Smooth muscle cell (in vitro differentiated cells): ENCODE measurements at regions not wholly inside any gene's neighbourhood (a gene's known extent, or its start where the extent isn't known, plus 50 kb on each side); places are given as distances from the start of the nearest gene placed in this dataset.
A peak's percentile ranks its signal among the peaks of the same experiment; 100 is the strongest.

ENCODE experiments used
- DNase-seq: peaks from one replicate; lab custom pipeline; 2025; ENCODE audit not compliant: unreplicated experiment; lab: John Stamatoyannopoulos, UW
- H2AFZ ChIP-seq: fragments of 200-600 bp; sonication (generic); 2 replicates; pipeline ENCODE4 v1.6.0; 2016; ENCODE audit warnings: antibody characterized with exemption, low read depth, mild to moderate bottlenecking
- H3F3A ChIP-seq: fragments of 200-600 bp; sonication (generic); 2 replicates; pipeline ENCODE4 v1.6.0; 2017; ENCODE audit warnings: antibody characterized with exemption, low read depth
- H3K27ac ChIP-seq: fragments of 200-600 bp; sonication (generic); 2 replicates; pipeline ENCODE4 v1.5.1; 2016; ENCODE audit warnings: low read depth, mild to moderate bottlenecking
- H3K27me3 ChIP-seq: fragments of 200-600 bp; sonication (generic); 2 replicates; pipeline ENCODE4 v1.6.1; 2016; ENCODE audit warnings: low read depth, mild to moderate bottlenecking
- H3K36me3 ChIP-seq: fragments of 200-600 bp; sonication (generic); 2 replicates; pipeline ENCODE4 v1.5.1; 2016; ENCODE audit warnings: low read depth
- H3K4me1 ChIP-seq: fragments of 200-600 bp; sonication (generic); 2 replicates; pipeline ENCODE4 v1.5.1; 2016; ENCODE audit warnings: low read depth
- H3K4me2 ChIP-seq: fragments of 200-600 bp; sonication (generic); 2 replicates; pipeline ENCODE4 v1.6.0; 2016; ENCODE audit warnings: mild to moderate bottlenecking
- H3K4me3 ChIP-seq: fragments of 200-600 bp; sonication (generic); 2 replicates; pipeline ENCODE4 v1.5.1; 2016; ENCODE audit warnings: mild to moderate bottlenecking
- H3K79me2 ChIP-seq: fragments of 200-600 bp; sonication (generic); 2 replicates; pipeline ENCODE4 v1.6.0; 2016; ENCODE audit warnings: low read depth, mild to moderate bottlenecking
- H3K9ac ChIP-seq: fragments of 200-600 bp; sonication (generic); 2 replicates; pipeline ENCODE4 v1.6.0; 2016; ENCODE audit warnings: low read depth
- H3K9me3 ChIP-seq: fragments of 200-600 bp; sonication (generic); replicated peaks from 2 replicates; pipeline ENCODE4 v1.5.1; 2016; ENCODE audit warnings: low read depth
- H4K20me1 ChIP-seq: fragments of 200-600 bp; sonication (generic); 2 replicates; pipeline ENCODE4 v1.6.0; 2016; ENCODE audit warnings: low read depth
- WGBS: methylation state at CpG from one replicate; pipeline ENCODE4 v1.1.7; 2016; ENCODE audit warnings: low lambda C conversion rate; 5-methylcytosine and 5-hydroxymethylcytosine counted together
- TF ChIP-seq, protein P1 (sequence below): fragments of 200-600 bp; sonication (generic); IDR thresholded peaks from 2 replicates; pipeline ENCODE4 v1.5.1; 2017; ENCODE audit warnings: borderline replicate concordance, mild to moderate bottlenecking, antibody characterized with exemption; ENCODE audit not compliant: insufficient read depth, poor library complexity, severe bottlenecking

DNA sequence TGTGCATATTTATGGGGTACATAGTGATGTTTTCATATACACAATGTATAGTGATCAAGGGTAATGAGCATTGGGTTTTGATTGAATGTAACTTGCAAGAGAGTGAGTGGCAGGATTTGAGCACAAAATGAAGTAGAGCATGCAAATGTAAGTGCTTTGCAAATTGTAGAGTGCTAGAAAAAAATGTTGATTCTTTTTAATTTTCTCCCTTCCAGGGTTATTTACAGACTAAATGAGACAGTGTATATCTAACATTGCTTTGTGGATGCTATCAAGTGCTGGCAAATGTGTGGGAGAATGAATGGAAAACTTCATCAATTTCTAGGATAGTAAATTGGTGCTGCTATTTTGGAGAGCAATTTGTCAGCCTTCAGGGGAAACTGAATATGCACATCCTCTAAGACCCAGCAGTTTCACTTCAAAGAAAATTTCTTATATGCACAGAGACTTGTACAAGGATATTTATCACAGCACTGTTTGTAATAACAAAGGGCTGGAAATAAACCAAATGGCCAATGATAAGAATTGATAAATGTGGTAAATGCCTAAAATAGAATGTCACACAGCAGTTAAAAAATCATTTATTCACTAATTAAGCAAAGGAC is 120.6 kb upstream of the PLPP4 start:
- Histone ChIP-seq H3K4me3 (no peak overlapping the region), H3K27ac (no peak overlapping the region), H3K9ac (no peak overlapping the region), H3K79me2 (no peaks in the 10 kb centered on the region), H3K36me3 (no peaks in the 10 kb centered on the region), H3K4me1 (no peaks in the 10 kb centered on the region), H3K4me2 (no peak overlapping the region), H2AFZ (no peak overlapping the region), H3K9me3 (no peaks in the 10 kb centered on the region), H3F3A (no peaks in the 10 kb centered on the region), H3K27me3 (peaks cover 12% of the 10 kb centered on the region), H4K20me1 (no peaks in the 10 kb centered on the region)
- no peak for DNase-seq
- TF ChIP-seq, protein P1, sequence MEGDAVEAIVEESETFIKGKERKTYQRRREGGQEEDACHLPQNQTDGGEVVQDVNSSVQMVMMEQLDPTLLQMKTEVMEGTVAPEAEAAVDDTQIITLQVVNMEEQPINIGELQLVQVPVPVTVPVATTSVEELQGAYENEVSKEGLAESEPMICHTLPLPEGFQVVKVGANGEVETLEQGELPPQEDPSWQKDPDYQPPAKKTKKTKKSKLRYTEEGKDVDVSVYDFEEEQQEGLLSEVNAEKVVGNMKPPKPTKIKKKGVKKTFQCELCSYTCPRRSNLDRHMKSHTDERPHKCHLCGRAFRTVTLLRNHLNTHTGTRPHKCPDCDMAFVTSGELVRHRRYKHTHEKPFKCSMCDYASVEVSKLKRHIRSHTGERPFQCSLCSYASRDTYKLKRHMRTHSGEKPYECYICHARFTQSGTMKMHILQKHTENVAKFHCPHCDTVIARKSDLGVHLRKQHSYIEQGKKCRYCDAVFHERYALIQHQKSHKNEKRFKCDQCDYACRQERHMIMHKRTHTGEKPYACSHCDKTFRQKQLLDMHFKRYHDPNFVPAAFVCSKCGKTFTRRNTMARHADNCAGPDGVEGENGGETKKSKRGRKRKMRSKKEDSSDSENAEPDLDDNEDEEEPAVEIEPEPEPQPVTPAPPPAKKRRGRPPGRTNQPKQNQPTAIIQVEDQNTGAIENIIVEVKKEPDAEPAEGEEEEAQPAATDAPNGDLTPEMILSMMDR = no peak

DNA sequence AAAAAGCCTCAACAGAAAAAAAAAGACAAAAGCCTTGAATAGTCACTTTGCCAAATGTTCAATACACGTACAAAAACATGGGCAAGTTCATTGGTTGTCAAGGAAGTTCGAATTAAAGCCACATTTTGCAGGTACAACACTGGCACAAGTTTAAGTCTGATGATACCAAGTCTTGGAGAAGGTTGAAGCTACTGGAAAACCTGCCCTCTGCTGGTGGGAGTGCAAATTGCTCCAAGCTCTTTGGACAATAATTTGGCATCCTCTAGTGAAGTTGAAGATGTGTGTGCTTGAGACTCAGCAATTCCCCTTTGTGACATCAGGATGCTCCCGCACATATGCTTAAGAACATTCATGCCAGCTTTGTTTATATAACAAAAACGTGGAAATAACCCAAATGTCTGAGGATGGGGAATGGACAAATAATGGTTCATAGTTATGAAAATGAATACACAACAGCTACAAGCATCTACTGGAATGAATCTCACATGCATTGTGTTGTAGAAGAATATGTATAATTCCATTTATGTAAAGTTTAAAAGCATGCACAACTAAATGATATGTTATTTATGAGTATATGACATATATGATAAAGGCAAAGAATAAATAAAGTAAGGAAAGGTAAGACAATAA is 120.0 kb upstream of the PLPP4 start:
- TF ChIP-seq, protein P1 = peak; percentile 84
- Histone ChIP-seq H2AFZ (no peak overlapping the region), H3K79me2 (no peaks in the 10 kb centered on the region), H3K27me3 (peaks cover 12% of the 10 kb centered on the region), H3K27ac (no peak overlapping the region), H3K4me2 (no peak overlapping the region), H3F3A (no peaks in the 10 kb centered on the region), H3K4me1 (no peaks in the 10 kb centered on the region), H3K4me3 (no peak overlapping the region), H3K9me3 (no peaks in the 10 kb centered on the region), H3K36me3 (no peaks in the 10 kb centered on the region), H3K9ac (no peak overlapping the region), H4K20me1 (no peaks in the 10 kb centered on the region)
- WGBS = 8% methylated on average over 4 of the region's 4 CpGs
- DNase-seq = peak; percentile 5

DNA sequence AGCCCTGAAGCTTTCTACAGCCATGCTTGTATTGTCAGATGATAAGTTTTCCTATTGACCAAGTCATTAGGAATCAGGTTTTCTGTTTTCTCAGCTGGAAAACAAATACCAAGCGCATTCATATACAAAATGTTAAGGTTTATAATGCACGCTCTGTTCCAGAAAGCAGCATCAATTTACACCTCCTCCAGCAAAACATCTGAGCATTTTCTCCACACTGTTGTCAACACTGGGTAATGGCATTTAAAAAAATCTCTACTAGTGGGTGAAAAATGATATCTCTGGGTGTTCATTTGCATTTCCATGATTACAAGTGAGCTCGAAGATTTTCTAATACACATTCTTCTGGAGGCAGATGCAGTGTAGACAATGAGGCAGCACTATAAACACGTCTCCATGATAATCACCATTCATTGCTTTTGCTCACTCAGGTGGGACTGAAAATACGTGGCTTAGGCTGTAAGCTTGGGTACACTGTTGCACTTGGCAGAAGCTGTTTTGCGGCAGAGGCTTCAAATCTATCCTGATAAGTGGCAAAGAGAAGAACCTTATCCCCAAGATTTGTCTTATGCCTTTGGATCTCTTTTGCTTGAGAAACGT is 114.8 kb upstream of the PLPP4 start:
- no peak for DNase-seq
- Histone ChIP-seq H3K9me3 (no peaks in the 10 kb centered on the region), H3K79me2 (no peaks in the 10 kb centered on the region), H2AFZ (no peak overlapping the region), H3K4me3 (no peak overlapping the region), H3K4me1 (no peaks in the 10 kb centered on the region), H3K27me3 (peaks cover 12% of the 10 kb centered on the region), H3K36me3 (no peaks in the 10 kb centered on the region), H3K4me2 (no peak overlapping the region), H3K9ac (no peak overlapping the region), H3K27ac (no peak overlapping the region), H3F3A (no peaks in the 10 kb centered on the region), H4K20me1 (no peaks in the 10 kb centered on the region)
- TF ChIP-seq, protein P1 = no peak
- WGBS = 65% methylated on average over 7 of the region's 7 CpGs
